GM12878 (cell line): ENCODE measurements at regions not wholly inside any gene's neighbourhood (a gene's known extent, or its start where the extent isn't known, plus 50 kb on each side); places are given as distances from the start of the nearest gene placed in this dataset.

Source experiments
- ATAC-seq: fragments of 200-7000 bp; cut with Tn5 transposase; 3 replicates; pipeline ENCODE4 v1.9.1; 2020; ENCODE audit warnings: mild to moderate bottlenecking, moderate library complexity
- BruUV-seq: library from RNA; stranded (reverse); fragments of 400-500 nt; replicated peaks from 2 replicates; lab custom pipeline; 2021; lab: Mats Ljungman, UMichigan
- CTCF ChIA-PET: fragments of 300-600 bp; sonication (Branson Sonifier 250); formaldehyde crosslinking; extraction: SDS; loops from one replicate; lab custom pipeline; 2021; ENCODE audit warnings: inconsistent platforms; lab: Yijun Ruan, JAX
- POLR2A ChIA-PET: fragments of 350-600 bp; formaldehyde crosslinking; extraction: SDS; loops from one replicate; lab custom pipeline; 2021; ENCODE audit warnings: inconsistent platforms; lab: Charles Lee
- RAD21 ChIA-PET: fragments of 300-600 bp; sonication (Branson Sonifier 250); formaldehyde crosslinking; loops from one replicate; lab custom pipeline; 2023; ENCODE audit warnings: antibody characterized with exemption; ENCODE audit not compliant: unreplicated experiment; lab: Charles Lee
- SMC1A ChIA-PET: fragments of 300-600 bp; sonication (Branson Sonifier 250); formaldehyde crosslinking; loops from one replicate; lab custom pipeline; 2023; ENCODE audit not compliant: unreplicated experiment, uncharacterized antibody; lab: Charles Lee
- DNase-seq: peaks from one replicate; pipeline ENCODE4 v3.0.0-alpha.2; 2011; ENCODE audit warnings: low read depth, low spot score
- FAIRE-seq: peaks from 3 replicates; lab custom pipeline; 2011; peaks lifted over from hg19 to GRCh38; lab: Jason Lieb, UNC
- H2AFZ ChIP-seq: 2 replicates; pipeline ENCODE4 v1.6.0; 2011; ENCODE audit warnings: low read depth, low read length, control low read depth; ENCODE audit not compliant: control insufficient read depth
- H3K27ac ChIP-seq: 2 replicates; pipeline ENCODE4 v1.5.1; 2011; ENCODE audit warnings: control low read depth; ENCODE audit not compliant: control insufficient read depth, insufficient read depth
- H3K27me3 ChIP-seq, 2 experiments: replicated peaks in 1 of 2; 2 replicates each; pipeline versions ENCODE4 v1.6.0 to v1.6.1; 2011; ENCODE audit warnings: low read length in 1 of 2; ENCODE audit not compliant: control insufficient read depth in 2 of 2, insufficient read depth in 2 of 2
- H3K36me3 ChIP-seq, 2 experiments: 2 replicates each; pipeline ENCODE4 v1.5.1; 2011; ENCODE audit warnings: low read length in 1 of 2; ENCODE audit not compliant: control insufficient read depth in 2 of 2, insufficient read depth in 2 of 2
- H3K4me1 ChIP-seq: 2 replicates; pipeline ENCODE4 v1.6.1; 2011; ENCODE audit warnings: mild to moderate bottlenecking, low read length, moderate library complexity, mixed read lengths; ENCODE audit not compliant: control insufficient read depth, insufficient read depth
- H3K4me2 ChIP-seq: 2 replicates; pipeline ENCODE4 v1.6.0; 2011; ENCODE audit warnings: control low read depth; ENCODE audit not compliant: control insufficient read depth, insufficient read depth
- H3K4me3 ChIP-seq: fragments of 200-600 bp; sonication (generic); 2 replicates; pipeline ENCODE4 v1.5.1; 2016
- H3K79me2 ChIP-seq: 2 replicates; pipeline ENCODE4 v1.6.0; 2011; ENCODE audit warnings: low read length; ENCODE audit not compliant: control insufficient read depth, insufficient read depth
- H3K9ac ChIP-seq: 2 replicates; pipeline ENCODE4 v1.8.0; 2011; ENCODE audit warnings: low read length, control low read depth, mixed read lengths; ENCODE audit not compliant: control insufficient read depth, insufficient read depth
- H3K9me3 ChIP-seq: replicated peaks from 3 replicates; pipeline ENCODE4 v1.5.1; 2011; ENCODE audit warnings: mild to moderate bottlenecking, low read length; ENCODE audit not compliant: control insufficient read depth, insufficient read depth
- H4K20me1 ChIP-seq: 2 replicates; pipeline ENCODE4 v1.6.0; 2011; ENCODE audit not compliant: control insufficient read depth, insufficient read depth
- BCLAF1 ChIP-seq: fragments of 450-650 bp; IDR thresholded peaks from 2 replicates; pipeline ENCODE4 v1.6.1; 2017; ENCODE audit warnings: antibody characterized with exemption, mild to moderate bottlenecking, moderate library complexity
- CREM ChIP-seq: IDR thresholded peaks from 2 replicates; pipeline ENCODE4 v1.6.1; 2014; ENCODE audit warnings: antibody characterized with exemption, low read depth
- CTCF ChIP-seq, 3 experiments: IDR thresholded peaks in 2 of 3; conservative IDR thresholded peaks in 1 of 3; 2 replicates each; pipeline ENCODE4 v1.5.1; 2011; ENCODE audit warnings: low read depth in 3 of 3, low read length in 3 of 3, mild to moderate bottlenecking in 3 of 3, control low read depth in 2 of 3, moderate library complexity in 2 of 3, inconsistent platforms in 1 of 3, mixed read lengths in 1 of 3; ENCODE audit not compliant: control insufficient read depth in 2 of 3, insufficient read depth in 1 of 3; ENCODE audit errors: extremely low read depth in 1 of 3
- HDGF ChIP-seq: fragments of 450-650 bp; IDR thresholded peaks from 2 replicates; pipeline ENCODE4 v1.6.1; 2016; ENCODE audit warnings: antibody characterized with exemption
- IKZF1 ChIP-seq: fragments of 450-650 bp; conservative IDR thresholded peaks from 2 replicates; pipeline ENCODE4 v1.6.1; 2017; ENCODE audit warnings: antibody characterized with exemption, mild to moderate bottlenecking
- IKZF2 ChIP-seq, 2 experiments: fragments of 450-650 bp; IDR thresholded peaks; 2 replicates each; pipeline ENCODE4 v1.6.1; 2017; ENCODE audit warnings: mild to moderate bottlenecking in 2 of 2, moderate library complexity in 2 of 2
- PAX8 ChIP-seq: fragments of 450-650 bp; IDR thresholded peaks from 2 replicates; pipeline ENCODE4 v1.6.1; 2017; ENCODE audit warnings: mild to moderate bottlenecking, moderate library complexity
- PML ChIP-seq: IDR thresholded peaks from 2 replicates; pipeline ENCODE4 v1.6.1; 2012; ENCODE audit warnings: low read length, inconsistent platforms
- SIX5 ChIP-seq: IDR thresholded peaks from 2 replicates; pipeline ENCODE4 v1.6.1; 2011; ENCODE audit warnings: mild to moderate bottlenecking, low read depth, low read length, moderate library complexity; ENCODE audit not compliant: severe bottlenecking
- TCF12 ChIP-seq: IDR thresholded peaks from 2 replicates; pipeline ENCODE4 v1.6.1; 2011; ENCODE audit warnings: low read depth, mild to moderate bottlenecking, low read length
- TCF3 ChIP-seq: IDR thresholded peaks from 2 replicates; pipeline ENCODE4 v1.6.1; 2012; ENCODE audit warnings: low read depth, mild to moderate bottlenecking, low read length, borderline replicate concordance; ENCODE audit not compliant: insufficient read depth
- YBX1 ChIP-seq: fragments of 450-650 bp; IDR thresholded peaks from 2 replicates; pipeline ENCODE4 v1.6.1; 2016; ENCODE audit warnings: antibody characterized with exemption
- ZBTB11 ChIP-seq: fragments of 450-650 bp; formaldehyde crosslinking; IDR thresholded peaks from 2 replicates; pipeline ENCODE4 v1.5.0; 2022; ENCODE audit warnings: mild to moderate bottlenecking, missing genetic modification characterization
- WGBS: methylation state at CpG from one replicate; pipeline ENCODE4 v1.1.6; 2016; ENCODE audit warnings: low lambda C conversion rate; ENCODE audit not compliant: insufficient replicate concordance, insufficient coverage; ENCODE audit errors: missing lambda C conversion rate; 5-methylcytosine and 5-hydroxymethylcytosine counted together
- in situ Hi-C: fragments of 300-500 bp; cut with MboI; formaldehyde crosslinking; loops from 9 replicates; pipeline ENCODE4 v1.14.3; 2018; ENCODE audit warnings: mixed read lengths
- intact Hi-C: fragments of 100-400 bp; cut with micrococcal nuclease; formaldehyde crosslinking; loops from one replicate; pipeline ENCODE4 v1.14.2; 2022; ENCODE audit not compliant: unreplicated experiment

GRCh38 chr4:155433636-155434360 lies 57.0 kb upstream of the MAP9 start:
- H2AFZ ChIP-seq, result no peak overlapping the region
- H3K36me3 ChIP-seq, result no peaks in the 10 kb centered on the region
- no peak overlapping the region for H3K4me2 ChIP-seq
- TF ChIP-seq IKZF1 (no peak), PML (no peak), CTCF (IDR thresholded peaks at IDR 0.05 in 2 of 3, conservative IDR thresholded peaks at IDR 0.05 in 1 of 3; ENCODE audit: control insufficient read depth in 2 of 3, extremely low read depth in 1 of 3, insufficient read depth in 1 of 3, low read depth in 3 of 3, low read length in 3 of 3) (no peak), TCF3 (no peak), YBX1 (no peak), HDGF (no peak), SIX5 (no peak), BCLAF1 (no peak), ZBTB11 (no peak), IKZF2 (IDR thresholded peaks at IDR 0.05) (no peak), PAX8 (no peak), TCF12 (no peak), CREM (no peak)
- H3K4me3 ChIP-seq, result no peak overlapping the region
- H3K79me2 ChIP-seq, result no peaks in the 10 kb centered on the region
- H3K4me1 ChIP-seq, result no peaks in the 10 kb centered on the region
- H4K20me1 ChIP-seq, result no peaks in the 10 kb centered on the region
- ChIA-PET POLR2A (no interaction called here), SMC1A (interaction anchor here (1.5 to 1.6 kb wide), 2 partner anchors 15 to 519 kb away, joined by 3 to 4 read pairs; partner anchors contain the start of gene CTSO), CTCF (interaction anchor here (1.5 to 1.8 kb wide), 2 partner anchors 10 to 353 kb away, joined by 3 to 8 read pairs; no protein-coding TSS in a partner anchor), RAD21 (no interaction called here)
- H3K27ac ChIP-seq, result no peak overlapping the region
- 19% methylated on average over 2 of the region's 2 CpGs for WGBS
- no peak for DNase-seq
- intact Hi-C loops, result no loop called here
- ATAC-seq, result no peak
- H3K9me3 ChIP-seq, result no peaks in the 10 kb centered on the region
- no peak overlapping the region for H3K9ac ChIP-seq
- H3K27me3 ChIP-seq, result no peaks in the 10 kb centered on the region
- in situ Hi-C loops, result no loop called here
- BruUV-seq, result no TSS peak
- no peak for FAIRE-seq
